ENCODE measurements at regions not wholly inside any gene's neighbourhood (a gene's known extent, or its start where the extent isn't known, plus 50 kb on each side); places are given as distances from the start of the nearest gene placed in this dataset.

GRCh38 chr4:22287631-22288030, 228.2 kb downstream of the ADGRA3 start:
- Mint-ChIP-seq H3K27me3 (ENCODE audit: unreplicated experiment) (no peaks in the 10 kb centered on the region), H3K4me3 (ENCODE audit: unreplicated experiment) (no peak overlapping the region)
- no peak for TF ChIP-seq CTCF (IDR thresholded peaks at IDR 0.05; ENCODE audit: unreplicated experiment)

GRCh38 chr4:22268350-22269025, 247.4 kb downstream of the ADGRA3 start:
- no peak for TF ChIP-seq CTCF (IDR thresholded peaks at IDR 0.05; ENCODE audit: unreplicated experiment)
- Mint-ChIP-seq H3K27me3 (ENCODE audit: unreplicated experiment) (no peaks in the 10 kb centered on the region), H3K4me1 (ENCODE audit: unreplicated experiment) (no peaks in the 10 kb centered on the region), H3K27ac (ENCODE audit: unreplicated experiment) (no peak overlapping the region), H3K9me3 (ENCODE audit: unreplicated experiment) (no peaks in the 10 kb centered on the region), H3K4me3 (ENCODE audit: unreplicated experiment) (no peak overlapping the region), H3K36me3 (ENCODE audit: low read depth, unreplicated experiment) (no peaks in the 10 kb centered on the region)
- DNase-seq (ENCODE audit: low spot score): no peak

More at GRCh38 chr4:22287631-22288030, 228.2 kb downstream of the ADGRA3 start:
- Mint-ChIP-seq H3K36me3 (ENCODE audit: low read depth, unreplicated experiment) (no peaks in the 10 kb centered on the region), H3K9me3 (ENCODE audit: unreplicated experiment) (no peaks in the 10 kb centered on the region), H3K4me1 (ENCODE audit: unreplicated experiment) (peaks cover 3% of the 10 kb centered on the region), H3K27ac (ENCODE audit: unreplicated experiment) (no peak overlapping the region)
- no peak for DNase-seq (ENCODE audit: low spot score)

- Mint-ChIP-seq H3K9me3 (ENCODE audit: unreplicated experiment) (no peaks in the 10 kb centered on the region), H3K4me1 (ENCODE audit: unreplicated experiment) (no peaks in the 10 kb centered on the region), H3K4me3 (ENCODE audit: unreplicated experiment) (no peak overlapping the region), H3K36me3 (ENCODE audit: low read depth, unreplicated experiment) (no peaks in the 10 kb centered on the region), H3K27ac (ENCODE audit: unreplicated experiment) (no peak overlapping the region), H3K27me3 (ENCODE audit: unreplicated experiment) (no peaks in the 10 kb centered on the region)
- no peak for TF ChIP-seq CTCF (IDR thresholded peaks at IDR 0.05; ENCODE audit: unreplicated experiment)
- no peak for DNase-seq (ENCODE audit: low spot score)
These were observed 251.6 kb downstream of the ADGRA3 start for GRCh38 chr4:22264261-22264660.

- peaks cover 2% of the 10 kb centered on the region for H3K27me3 Mint-ChIP-seq (ENCODE audit: unreplicated experiment)
- no peak for TF ChIP-seq CTCF (IDR thresholded peaks at IDR 0.05; ENCODE audit: unreplicated experiment)
- no peaks in the 10 kb centered on the region for H3K4me1 Mint-ChIP-seq (ENCODE audit: unreplicated experiment)
- no peak overlapping the region for H3K4me3 Mint-ChIP-seq (ENCODE audit: unreplicated experiment)
- no peaks in the 10 kb centered on the region for H3K36me3 Mint-ChIP-seq (ENCODE audit: low read depth, unreplicated experiment)
- H3K27ac Mint-ChIP-seq (ENCODE audit: unreplicated experiment): no peak overlapping the region
- no peak for DNase-seq (ENCODE audit: low spot score)
- H3K9me3 Mint-ChIP-seq (ENCODE audit: unreplicated experiment): no peaks in the 10 kb centered on the region
These were observed 262.4 kb downstream of the ADGRA3 start for GRCh38 chr4:22253431-22253830.

GRCh38 chr4:22246847-22247246, 269.0 kb downstream of the ADGRA3 start:
- Mint-ChIP-seq H3K4me3 (ENCODE audit: unreplicated experiment) (no peak overlapping the region), H3K9me3 (ENCODE audit: unreplicated experiment) (no peaks in the 10 kb centered on the region), H3K36me3 (ENCODE audit: low read depth, unreplicated experiment) (no peaks in the 10 kb centered on the region), H3K27me3 (ENCODE audit: unreplicated experiment) (peaks cover 2% of the 10 kb centered on the region), H3K27ac (ENCODE audit: unreplicated experiment) (no peak overlapping the region), H3K4me1 (ENCODE audit: unreplicated experiment) (peaks cover 3% of the 10 kb centered on the region)
- TF ChIP-seq CTCF (IDR thresholded peaks at IDR 0.05; ENCODE audit: unreplicated experiment): no peak
- no peak for DNase-seq (ENCODE audit: low spot score)

Measured in endothelial cell (in vitro differentiated cells).